Right lobe of liver (tissue), 4 donors: ENCODE measurements at regions not wholly inside any gene's neighbourhood (a gene's known extent, or its start where the extent isn't known, plus 50 kb on each side); places are given as distances from the start of the nearest gene placed in this dataset.

Experiments used
- CTCF ChIP-seq, 4 donors: fragments of 200-600 bp in 3 of 4; fragments of 450-650 bp in 1 of 4; IDR thresholded peaks; one replicate each; pipeline versions ENCODE4 v1.5.1 to v1.8.0; 2016 to 2022; ENCODE audit warnings: antibody characterized with exemption in 4 of 4, mild to moderate bottlenecking in 2 of 4
- POLR2A ChIP-seq: fragments of 450-650 bp; IDR thresholded peaks from one replicate; pipeline ENCODE4 v1.6.1; 2017; ENCODE audit warnings: antibody characterized with exemption, mild to moderate bottlenecking
- donor health status: DM: no; HTN: no; CAD: no.
- donor health status: DM: no; HTN: no; CAD: no.
- donor health status: DM: no; HTN: yes; CAD: no.

DNA sequence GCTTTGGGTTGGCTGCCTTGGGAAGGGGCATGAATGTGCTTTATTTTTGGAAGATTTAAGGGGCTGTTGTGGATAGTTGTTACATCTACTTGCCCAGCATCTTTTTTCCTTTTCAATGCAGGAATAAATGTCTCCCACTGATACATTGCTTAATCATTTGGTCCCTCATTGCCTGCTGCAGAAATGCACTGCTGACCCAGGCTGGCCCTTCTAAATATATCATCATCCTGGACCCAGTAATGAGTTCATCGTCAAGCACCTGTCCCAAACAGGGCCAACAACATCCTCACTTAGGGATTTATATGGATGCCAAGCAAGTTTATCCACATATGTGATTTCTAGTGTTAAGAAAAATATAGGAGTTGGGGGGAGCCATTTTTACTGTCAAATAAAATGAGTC, 67.2 kb downstream of the ASCL1 start:
- TF ChIP-seq POLR2A = no peak
- TF ChIP-seq CTCF (IDR thresholded peaks at IDR 0.05) = no peak
